ENCODE measurements at regions not wholly inside any gene's neighbourhood (a gene's known extent, or its start where the extent isn't known, plus 50 kb on each side); places are given as distances from the start of the nearest gene placed in this dataset.

- H3K4me2 ChIP-seq (ENCODE audit: low read length): no peak overlapping the region
- H3K4me1 ChIP-seq (ENCODE audit: control insufficient read depth in 1 of 2, insufficient read depth in 2 of 2, low read length in 2 of 2): no peaks in the 10 kb centered on the region
- no peak overlapping the region for H3K9ac ChIP-seq (ENCODE audit: low read length)
- BruUV-seq (replicated peaks): no TSS peak
- H3K27ac ChIP-seq (ENCODE audit: low read depth, low read length): no peak overlapping the region
- H3K36me3 ChIP-seq (ENCODE audit: control insufficient read depth in 1 of 2, insufficient read depth in 2 of 2, low read length in 2 of 2): no peaks in the 10 kb centered on the region
- no peak overlapping the region for H3K4me3 ChIP-seq (replicated peaks in 1 of 2; ENCODE audit: low read depth in 1 of 2, low read length in 2 of 2)
- ChIA-PET POLR2A (no interaction called here), CTCF (no interaction called here), RAD21 (ENCODE audit: low non-redundant PET in 1 of 2, low total read pairs in 2 of 2, uncharacterized antibody in 2 of 2, unreplicated experiment in 2 of 2) (no interaction called here)
- no peaks in the 10 kb centered on the region for H3K27me3 ChIP-seq (ENCODE audit: insufficient read depth, low read length)
- no peaks in the 10 kb centered on the region for H4K20me1 ChIP-seq (ENCODE audit: insufficient read depth)
- no peak for DNase-seq (ENCODE audit: low read depth, low spot score)
- TF ChIP-seq, protein P1, sequence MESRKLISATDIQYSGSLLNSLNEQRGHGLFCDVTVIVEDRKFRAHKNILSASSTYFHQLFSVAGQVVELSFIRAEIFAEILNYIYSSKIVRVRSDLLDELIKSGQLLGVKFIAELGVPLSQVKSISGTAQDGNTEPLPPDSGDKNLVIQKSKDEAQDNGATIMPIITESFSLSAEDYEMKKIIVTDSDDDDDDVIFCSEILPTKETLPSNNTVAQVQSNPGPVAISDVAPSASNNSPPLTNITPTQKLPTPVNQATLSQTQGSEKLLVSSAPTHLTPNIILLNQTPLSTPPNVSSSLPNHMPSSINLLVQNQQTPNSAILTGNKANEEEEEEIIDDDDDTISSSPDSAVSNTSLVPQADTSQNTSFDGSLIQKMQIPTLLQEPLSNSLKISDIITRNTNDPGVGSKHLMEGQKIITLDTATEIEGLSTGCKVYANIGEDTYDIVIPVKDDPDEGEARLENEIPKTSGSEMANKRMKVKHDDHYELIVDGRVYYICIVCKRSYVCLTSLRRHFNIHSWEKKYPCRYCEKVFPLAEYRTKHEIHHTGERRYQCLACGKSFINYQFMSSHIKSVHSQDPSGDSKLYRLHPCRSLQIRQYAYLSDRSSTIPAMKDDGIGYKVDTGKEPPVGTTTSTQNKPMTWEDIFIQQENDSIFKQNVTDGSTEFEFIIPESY (IDR thresholded peaks at IDR 0.05; ENCODE audit: extremely low read depth, insufficient replicate concordance, low read length): no peak
- TF ChIP-seq EZH2 (IDR thresholded peaks at IDR 0.05): no peak
- TF ChIP-seq CEBPB (IDR thresholded peaks at IDR 0.05; ENCODE audit: low read depth): no peak
- TF ChIP-seq, protein P2, sequence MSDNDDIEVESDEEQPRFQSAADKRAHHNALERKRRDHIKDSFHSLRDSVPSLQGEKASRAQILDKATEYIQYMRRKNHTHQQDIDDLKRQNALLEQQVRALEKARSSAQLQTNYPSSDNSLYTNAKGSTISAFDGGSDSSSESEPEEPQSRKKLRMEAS (IDR thresholded peaks at IDR 0.05): no peak
- TF ChIP-seq CTCF (IDR thresholded peaks at IDR 0.05 in 2 of 3, conservative IDR thresholded peaks at IDR 0.05 in 1 of 3; ENCODE audit: borderline replicate concordance in 1 of 3, insufficient read depth in 1 of 3, low read depth in 2 of 3, low read length in 2 of 3): no peak
- no peak for TF ChIP-seq ZNF274 (IDR thresholded peaks at IDR 0.05; ENCODE audit: low read depth, low read length)
- no peak for TF ChIP-seq SIN3A (IDR thresholded peaks at IDR 0.05; ENCODE audit: low read depth)
- TF ChIP-seq TCF7L2 (IDR thresholded peaks at IDR 0.05; ENCODE audit: borderline replicate concordance, extremely low read depth, insufficient read depth, insufficient read length): no peak
- intact Hi-C loops (cut with micrococcal nuclease): no loop called here
- H3K9me2 ChIP-seq (ENCODE audit: insufficient read depth): no peaks in the 10 kb centered on the region
- H3K9me3 ChIP-seq (ENCODE audit: control insufficient read depth in 1 of 2, insufficient read depth in 1 of 2, low read depth in 1 of 2, low read length in 2 of 2): peaks cover 8 to 16% of the 10 kb centered on the region in 2 experiments; a peak in 2 of 4 replicates
- ATAC-seq: no peak
- H3K79me2 ChIP-seq (ENCODE audit: insufficient read depth, low read length): no peaks in the 10 kb centered on the region
- no peak overlapping the region for H2AFZ ChIP-seq (ENCODE audit: low read depth, low read length, poor library complexity, severe bottlenecking)
Measured at GRCh38 chr11:25456211-25456610, 875.7 kb upstream of the ANO3 start.

All from HCT116 (cell line).